Keratinocyte (primary cell): ENCODE measurements at regions not wholly inside any gene's neighbourhood (a gene's known extent, or its start where the extent isn't known, plus 50 kb on each side); places are given as distances from the start of the nearest gene placed in this dataset.

Experiments used
- DNase-seq: peaks from one replicate; pipeline ENCODE4 v3.0.0-alpha.2; 2011; ENCODE audit warnings: low read depth, missing footprints, low spot score
- FAIRE-seq: peaks from 2 replicates; lab custom pipeline; 2011; peaks lifted over from hg19 to GRCh38; lab: Jason Lieb, UNC
- H2AFZ ChIP-seq: 2 replicates; pipeline ENCODE4 v1.6.0; 2012; ENCODE audit warnings: low read length, control low read depth, inconsistent platforms; ENCODE audit not compliant: control insufficient read depth
- H3K27ac ChIP-seq: 2 replicates; pipeline ENCODE4 v1.5.1; 2011; ENCODE audit warnings: low read length; ENCODE audit not compliant: control insufficient read depth, insufficient read depth
- H3K27me3 ChIP-seq: 3 replicates; pipeline ENCODE4 v1.6.0; 2011; ENCODE audit warnings: low read length; ENCODE audit not compliant: control insufficient read depth, insufficient read depth; ENCODE audit errors: extremely low read depth
- H3K36me3 ChIP-seq, 2 experiments: 2 replicates in 1 of 2; 3 replicates in 1 of 2; pipeline ENCODE4 v1.5.1; 2011; ENCODE audit warnings: low read length in 2 of 2, mild to moderate bottlenecking in 1 of 2; ENCODE audit not compliant: control insufficient read depth in 2 of 2, insufficient read depth in 2 of 2; ENCODE audit errors: extremely low read depth in 1 of 2
- H3K4me1 ChIP-seq: 3 replicates; pipeline ENCODE4 v1.5.1; 2011; ENCODE audit warnings: low read length; ENCODE audit not compliant: control insufficient read depth, insufficient read depth; ENCODE audit errors: extremely low read depth
- H3K4me2 ChIP-seq: 3 replicates; pipeline ENCODE4 v1.6.0; 2011; ENCODE audit warnings: low read depth, low read length; ENCODE audit not compliant: control insufficient read depth, insufficient read depth; ENCODE audit errors: extremely low read depth
- H3K4me3 ChIP-seq, 3 experiments: fragments of 200-600 bp in 1 of 3; sonication (generic) in 1 of 3; 2 replicates in 2 of 3; 3 replicates in 1 of 3; pipeline ENCODE4 v1.5.1; 2011 to 2016; ENCODE audit warnings: low read length in 3 of 3, mild to moderate bottlenecking in 3 of 3, control low read depth in 2 of 3, inconsistent platforms in 1 of 3, low read depth in 1 of 3, mixed read lengths in 1 of 3, mixed run types in 1 of 3, moderate library complexity in 1 of 3; ENCODE audit not compliant: control insufficient read depth in 2 of 3, insufficient read depth in 2 of 3; ENCODE audit errors: extremely low read depth in 1 of 3
- H3K79me2 ChIP-seq: 2 replicates; pipeline ENCODE4 v1.6.0; 2012; ENCODE audit warnings: low read length; ENCODE audit not compliant: control insufficient read depth, insufficient read depth
- H3K9ac ChIP-seq: 3 replicates; pipeline ENCODE4 v1.6.0; 2011; ENCODE audit warnings: low read length; ENCODE audit not compliant: control insufficient read depth, insufficient read depth; ENCODE audit errors: extremely low read depth
- H3K9me1 ChIP-seq: 3 replicates; pipeline ENCODE4 v1.6.0; 2011; ENCODE audit warnings: low read length; ENCODE audit not compliant: control insufficient read depth, insufficient read depth; ENCODE audit errors: extremely low read depth
- H3K9me3 ChIP-seq: 2 replicates; pipeline ENCODE4 v1.5.1; 2012; ENCODE audit warnings: low read depth, low read length; ENCODE audit not compliant: control insufficient read depth
- H4K20me1 ChIP-seq: 3 replicates; pipeline ENCODE4 v1.6.0; 2011; ENCODE audit warnings: low read length; ENCODE audit not compliant: control insufficient read depth, insufficient read depth; ENCODE audit errors: extremely low read depth
- CTCF ChIP-seq, 3 experiments: IDR thresholded peaks in 1 of 3; conservative IDR thresholded peaks in 1 of 3; optimal IDR thresholded peaks in 1 of 3; 2 replicates in 2 of 3; 3 replicates in 1 of 3; pipeline versions ENCODE3 to v1.5.1; 2011; ENCODE audit warnings: low read length in 3 of 3, mild to moderate bottlenecking in 3 of 3, moderate library complexity in 2 of 3, control low read depth in 1 of 3, inconsistent platforms in 1 of 3; ENCODE audit not compliant: insufficient read depth in 2 of 3; ENCODE audit errors: extremely low read depth in 1 of 3
- EZH2 ChIP-seq: IDR thresholded peaks from one replicate; pipeline ENCODE4 v1.6.1; 2012; ENCODE audit warnings: inconsistent platforms, mild to moderate bottlenecking, low read length, moderate library complexity
- dilution Hi-C: fragments of 300-500 bp; cut with MboI; formaldehyde crosslinking; loops from one replicate; pipeline ENCODE4 v1.7.0; 2020; ENCODE audit warnings: low sequenced_read_pairs; ENCODE audit not compliant: extremely low pct_ligation_motif_present

GRCh38 chr10:35855155-35855947 lies 213.3 kb upstream of the FZD8 start:
- FAIRE-seq (no peak), DNase-seq (no peak)
- TF ChIP-seq EZH2 (no peak), CTCF (optimal IDR thresholded peaks at IDR 0.05 in 1 of 3, IDR thresholded peaks at IDR 0.05 in 1 of 3, conservative IDR thresholded peaks at IDR 0.05 in 1 of 3; ENCODE audit: extremely low read depth in 1 of 3, insufficient read depth in 2 of 3, low read length in 3 of 3) (no peak)
- Histone ChIP-seq H3K9me3 (no peaks in the 10 kb centered on the region), H3K4me3 (no peak overlapping the region), H4K20me1 (no peaks in the 10 kb centered on the region), H3K79me2 (no peaks in the 10 kb centered on the region), H2AFZ (no peak overlapping the region), H3K4me2 (no peak overlapping the region), H3K4me1 (no peaks in the 10 kb centered on the region), H3K9ac (no peak overlapping the region), H3K36me3 (no peaks in the 10 kb centered on the region), H3K27me3 (no peaks in the 10 kb centered on the region), H3K27ac (no peak overlapping the region), H3K9me1 (no peaks in the 10 kb centered on the region)
- dilution Hi-C loops, result no loop called here

GRCh38 chr10:35854661-35855060 lies 212.6 kb upstream of the FZD8 start:
- Histone ChIP-seq H3K9me3 (no peaks in the 10 kb centered on the region), H2AFZ (no peak overlapping the region), H3K27ac (no peak overlapping the region), H3K27me3 (no peaks in the 10 kb centered on the region), H3K4me1 (no peaks in the 10 kb centered on the region), H4K20me1 (no peaks in the 10 kb centered on the region), H3K4me2 (no peak overlapping the region), H3K9ac (no peak overlapping the region), H3K4me3 (no peak overlapping the region), H3K9me1 (no peaks in the 10 kb centered on the region), H3K36me3 (no peaks in the 10 kb centered on the region), H3K79me2 (no peaks in the 10 kb centered on the region)
- no peak for TF ChIP-seq EZH2
- no peak for TF ChIP-seq CTCF (optimal IDR thresholded peaks at IDR 0.05 in 1 of 3, IDR thresholded peaks at IDR 0.05 in 1 of 3, conservative IDR thresholded peaks at IDR 0.05 in 1 of 3; ENCODE audit: extremely low read depth in 1 of 3, insufficient read depth in 2 of 3, low read length in 3 of 3)
- dilution Hi-C loops, result no loop called here
- FAIRE-seq (no peak), DNase-seq (no peak)
